Activated CD8-positive, alpha-beta memory T cell treated with anti-CD3 and anti-CD28 coated beads for 1 hour (primary cell): ENCODE measurements at regions not wholly inside any gene's neighbourhood (a gene's known extent, or its start where the extent isn't known, plus 50 kb on each side); places are given as distances from the start of the nearest gene placed in this dataset.
"Not testable (repeated sequence)": the region's sequence is repeated elsewhere in the genome, so short reads cannot be mapped to it uniquely, and the experiment has no call there.

Experiments used
- DNase-seq, 2 donors: peaks; one replicate each; pipeline ENCODE4 v3.0.0-alpha.2; 2020; ENCODE audit warnings: low read depth in 1 of 2; ENCODE audit errors: extremely low read depth in 1 of 2

GRCh38 chr12:67070307-67070600, 198.9 kb upstream of the CAND1 start:
- no peak for DNase-seq

- DNase-seq, result no peak
These were observed 198.6 kb upstream of the CAND1 start for GRCh38 chr12:67070604-67071003.

- not testable (repeated sequence) for DNase-seq
These were observed 196.9 kb upstream of the CAND1 start for GRCh38 chr12:67072281-67072680.

GRCh38 chr12:67073336-67073735, 195.8 kb upstream of the CAND1 start:
- DNase-seq, result no peak

GRCh38 chr12:67074072-67074471, 195.1 kb upstream of the CAND1 start:
- DNase-seq, result no peak

GRCh38 chr12:67077617-67078016, 191.5 kb upstream of the CAND1 start:
- DNase-seq, result no peak

GRCh38 chr12:67078957-67079356, 190.2 kb upstream of the CAND1 start:
- DNase-seq, result no peak

- no peak for DNase-seq
These were observed 188.5 kb upstream of the CAND1 start for GRCh38 chr12:67080637-67081036.

- no peak for DNase-seq
These were observed 186.9 kb upstream of the CAND1 start for GRCh38 chr12:67082221-67082620.

- DNase-seq, result no peak
These were observed 183.5 kb upstream of the CAND1 start for GRCh38 chr12:67085699-67086098.

- no peak for DNase-seq
These were observed 183.0 kb upstream of the CAND1 start for GRCh38 chr12:67086116-67086515.

- no peak for DNase-seq
These were observed 180.6 kb upstream of the CAND1 start for GRCh38 chr12:67088401-67089118.

- no peak for DNase-seq
These were observed 178.0 kb upstream of the CAND1 start for GRCh38 chr12:67091204-67091603.

GRCh38 chr12:67091678-67092077, 177.5 kb upstream of the CAND1 start:
- no peak for DNase-seq

GRCh38 chr12:67092934-67093333, 176.2 kb upstream of the CAND1 start:
- not testable (repeated sequence) for DNase-seq

- no peak for DNase-seq
These were observed 172.4 kb upstream of the CAND1 start for GRCh38 chr12:67096533-67097318.

GRCh38 chr12:67099858-67100257, 169.3 kb upstream of the CAND1 start:
- no peak for DNase-seq

- no peak for DNase-seq
These were observed 165.6 kb upstream of the CAND1 start for GRCh38 chr12:67103521-67103920.

- DNase-seq, result no peak
These were observed 161.9 kb upstream of the CAND1 start for GRCh38 chr12:67107235-67107634.

GRCh38 chr12:67107751-67108269, 161.3 kb upstream of the CAND1 start:
- DNase-seq, result no peak

- DNase-seq, result not testable (repeated sequence)
These were observed 158.8 kb upstream of the CAND1 start for GRCh38 chr12:67110345-67110744.

GRCh38 chr12:67111182-67111581, 158.0 kb upstream of the CAND1 start:
- no peak for DNase-seq
